MCF 10A (cell line): ENCODE measurements at regions not wholly inside any gene's neighbourhood (a gene's known extent, or its start where the extent isn't known, plus 50 kb on each side); places are given as distances from the start of the nearest gene placed in this dataset.

Source experiments
- BruUV-seq: library from RNA; stranded (reverse); fragments of 400-500 nt; replicated peaks from 2 replicates; lab custom pipeline; 2021; lab: Mats Ljungman, UMichigan
- CTCF ChIA-PET: fragments of 300-600 bp; sonication (Branson Sonifier 250); formaldehyde crosslinking; extraction: SDS; loops from one replicate; lab custom pipeline; 2021; ENCODE audit warnings: antibody characterized with exemption, inconsistent platforms; lab: Yijun Ruan, JAX
- POLR2A ChIA-PET: fragments of 300-600, 350-650 bp; sonication (Branson Sonifier 250); formaldehyde crosslinking; extraction: SDS; loops from one replicate; lab custom pipeline; 2020; ENCODE audit warnings: antibody characterized with exemption, inconsistent platforms; lab: Yijun Ruan, JAX
- DNase-seq: peaks from one replicate; pipeline ENCODE4 v3.0.0-alpha.2; 2018; ENCODE audit not compliant: unreplicated experiment
- H3K27ac Mint-ChIP-seq: one replicate; pipeline ENCODE4 v1.8.0; 2022; ENCODE audit warnings: mild to moderate bottlenecking, low read depth, mixed read lengths; ENCODE audit not compliant: unreplicated experiment
- H3K27me3 Mint-ChIP-seq: one replicate; pipeline ENCODE4 v1.8.0; 2022; ENCODE audit warnings: mixed read lengths; ENCODE audit not compliant: insufficient read depth, unreplicated experiment
- H3K36me3 Mint-ChIP-seq: one replicate; pipeline ENCODE4 v1.8.0; 2022; ENCODE audit warnings: mild to moderate bottlenecking, moderate library complexity, mixed read lengths; ENCODE audit not compliant: insufficient read depth, unreplicated experiment
- H3K4me1 Mint-ChIP-seq: one replicate; pipeline ENCODE4 v1.8.0; 2022; ENCODE audit warnings: mixed read lengths; ENCODE audit not compliant: insufficient read depth, unreplicated experiment
- H3K4me3 Mint-ChIP-seq: one replicate; pipeline ENCODE4 v1.8.0; 2022; ENCODE audit warnings: mild to moderate bottlenecking, moderate library complexity, mixed read lengths; ENCODE audit not compliant: unreplicated experiment
- H3K9me3 Mint-ChIP-seq: one replicate; pipeline ENCODE4 v1.8.0; 2022; ENCODE audit warnings: mixed read lengths; ENCODE audit not compliant: unreplicated experiment
- intact Hi-C: fragments of 100-400 bp; cut with micrococcal nuclease; formaldehyde crosslinking; loops from 2 replicates; pipeline ENCODE4 v1.14.1; 2022
- TF ChIP-seq, protein P1 (sequence below): fragments of 200-600 bp; IDR thresholded peaks from one replicate; pipeline ENCODE4 v1.8.0; 2022; ENCODE audit warnings: antibody characterized with exemption, mild to moderate bottlenecking; ENCODE audit not compliant: unreplicated experiment

- TF ChIP-seq, protein P1, sequence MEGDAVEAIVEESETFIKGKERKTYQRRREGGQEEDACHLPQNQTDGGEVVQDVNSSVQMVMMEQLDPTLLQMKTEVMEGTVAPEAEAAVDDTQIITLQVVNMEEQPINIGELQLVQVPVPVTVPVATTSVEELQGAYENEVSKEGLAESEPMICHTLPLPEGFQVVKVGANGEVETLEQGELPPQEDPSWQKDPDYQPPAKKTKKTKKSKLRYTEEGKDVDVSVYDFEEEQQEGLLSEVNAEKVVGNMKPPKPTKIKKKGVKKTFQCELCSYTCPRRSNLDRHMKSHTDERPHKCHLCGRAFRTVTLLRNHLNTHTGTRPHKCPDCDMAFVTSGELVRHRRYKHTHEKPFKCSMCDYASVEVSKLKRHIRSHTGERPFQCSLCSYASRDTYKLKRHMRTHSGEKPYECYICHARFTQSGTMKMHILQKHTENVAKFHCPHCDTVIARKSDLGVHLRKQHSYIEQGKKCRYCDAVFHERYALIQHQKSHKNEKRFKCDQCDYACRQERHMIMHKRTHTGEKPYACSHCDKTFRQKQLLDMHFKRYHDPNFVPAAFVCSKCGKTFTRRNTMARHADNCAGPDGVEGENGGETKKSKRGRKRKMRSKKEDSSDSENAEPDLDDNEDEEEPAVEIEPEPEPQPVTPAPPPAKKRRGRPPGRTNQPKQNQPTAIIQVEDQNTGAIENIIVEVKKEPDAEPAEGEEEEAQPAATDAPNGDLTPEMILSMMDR: no peak
- H3K4me3 Mint-ChIP-seq: no peak overlapping the region
- no peak for DNase-seq
- no peaks in the 10 kb centered on the region for H3K27me3 Mint-ChIP-seq
- H3K27ac Mint-ChIP-seq: no peak overlapping the region
- H3K36me3 Mint-ChIP-seq: no peaks in the 10 kb centered on the region
- intact Hi-C loops: no loop called here
- no peaks in the 10 kb centered on the region for H3K9me3 Mint-ChIP-seq
- CTCF ChIA-PET: interaction anchor here (7.9 to 13.0 kb wide), 2 partner anchors 8 to 488 kb away, joined by 79 to 516 read pairs; no protein-coding TSS in a partner anchor
- BruUV-seq: no TSS peak
- no peaks in the 10 kb centered on the region for H3K4me1 Mint-ChIP-seq
- POLR2A ChIA-PET: no interaction called here
Measured at GRCh38 chr12:107616941-107617340, 68.7 kb upstream of the PWP1 start.

DNA sequence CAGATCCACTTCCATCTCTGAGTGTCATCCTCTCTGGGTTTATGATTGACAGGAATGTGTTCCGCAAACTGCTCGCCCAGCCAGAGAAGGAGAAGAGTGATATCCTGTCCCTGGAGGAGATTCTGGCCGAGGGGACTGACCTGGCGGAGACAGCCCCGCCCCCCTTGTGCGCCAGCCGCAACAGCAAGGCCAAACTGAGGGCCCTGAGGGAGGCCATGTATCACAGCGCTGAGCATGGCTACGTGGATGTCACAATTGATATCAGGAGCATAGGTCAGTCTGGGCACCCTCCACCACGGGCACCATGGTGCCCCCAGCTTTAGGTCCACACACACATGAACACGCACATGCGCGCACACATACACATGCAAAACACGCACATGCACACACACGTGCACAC, 67.5 kb upstream of the PWP1 start:
- POLR2A ChIA-PET: no interaction called here
- TF ChIP-seq, protein P1: no peak
- Mint-ChIP-seq H3K4me3 (no peak overlapping the region), H3K9me3 (no peaks in the 10 kb centered on the region), H3K27me3 (no peaks in the 10 kb centered on the region), H3K4me1 (no peaks in the 10 kb centered on the region), H3K27ac (no peak overlapping the region), H3K36me3 (peaks cover 5% of the 10 kb centered on the region)
- intact Hi-C loops: no loop called here
- BruUV-seq: no TSS peak
- CTCF ChIA-PET: interaction anchor here (0.6 to 7.9 kb wide), 4 partner anchors 9 to 526 kb away, joined by 3 to 79 read pairs (median 4); no protein-coding TSS in a partner anchor
- no peak for DNase-seq

- no TSS peak for BruUV-seq
- H3K36me3 Mint-ChIP-seq: peaks cover 5% of the 10 kb centered on the region
- H3K27me3 Mint-ChIP-seq: no peaks in the 10 kb centered on the region
- ChIA-PET CTCF (interaction anchor here (0.5 to 7.9 kb wide), 4 partner anchors 11 to 494 kb away, joined by 3 to 79 read pairs (median 6); no protein-coding TSS in a partner anchor), POLR2A (no interaction called here)
- no peak for DNase-seq
- no peak overlapping the region for H3K27ac Mint-ChIP-seq
- intact Hi-C loops: no loop called here
- no peak overlapping the region for H3K4me3 Mint-ChIP-seq
- TF ChIP-seq, protein P1: no peak
- H3K4me1 Mint-ChIP-seq: no peaks in the 10 kb centered on the region
- no peaks in the 10 kb centered on the region for H3K9me3 Mint-ChIP-seq
Measured at GRCh38 chr12:107619831-107620230, 65.8 kb upstream of the PWP1 start.

DNA sequence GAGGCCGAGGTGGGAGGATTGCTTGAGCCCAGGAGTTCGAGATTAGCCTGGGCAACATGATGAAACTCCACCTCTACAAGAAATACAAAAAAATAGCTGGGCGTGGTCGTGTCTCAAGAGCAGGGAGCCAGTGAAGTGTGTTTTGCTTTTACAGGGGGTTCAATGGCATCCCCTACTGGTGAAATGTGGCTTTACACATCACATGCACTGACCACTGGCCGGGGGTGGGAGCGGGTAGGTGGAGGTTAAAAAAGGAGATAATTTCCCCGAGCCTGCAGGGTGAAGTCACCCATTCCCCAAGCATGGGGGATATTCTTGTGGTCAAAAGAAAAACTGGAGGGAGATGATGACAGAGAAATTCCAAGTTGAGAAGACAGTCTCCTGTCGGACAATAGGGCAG, 63.6 kb upstream of the PWP1 start:
- DNase-seq: peak; percentile 25
- peaks cover 5% of the 10 kb centered on the region for H3K36me3 Mint-ChIP-seq
- BruUV-seq: no TSS peak
- intact Hi-C loops: no loop called here
- H3K4me1 Mint-ChIP-seq: no peaks in the 10 kb centered on the region
- H3K4me3 Mint-ChIP-seq: no peak overlapping the region
- POLR2A ChIA-PET: no interaction called here
- CTCF ChIA-PET: interaction anchor here (0.6 to 7.9 kb wide), 4 partner anchors 13 to 494 kb away, joined by 3 to 79 read pairs (median 4); no protein-coding TSS in a partner anchor
- no peak overlapping the region for H3K27ac Mint-ChIP-seq
- H3K27me3 Mint-ChIP-seq: no peaks in the 10 kb centered on the region
- no peaks in the 10 kb centered on the region for H3K9me3 Mint-ChIP-seq
- TF ChIP-seq, protein P1: peak; percentile 26
